CD4-positive, CD25-positive, alpha-beta regulatory T cell (primary cell): ENCODE measurements at regions not wholly inside any gene's neighbourhood (a gene's known extent, or its start where the extent isn't known, plus 50 kb on each side); places are given as distances from the start of the nearest gene placed in this dataset.

Source experiments
- ATAC-seq, 2 donors: fragments of 150-1000 bp; cut with Tn5 transposase; one replicate each; pipeline ENCODE4 v1.10.0; 2021; ENCODE audit warnings: low read depth in 2 of 2, moderate number of reproducible peaks in 2 of 2, moderate library complexity in 1 of 2
- DNase-seq, 3 donors: peaks; one replicate each; pipeline versions ENCODE4 v3.0.0 to v3.0.0-alpha.2; 2012 to 2022; ENCODE audit warnings: mixed read lengths in 1 of 3
- H3K27ac ChIP-seq: one replicate; pipeline ENCODE4 v1.7.0; 2013; ENCODE audit warnings: mild to moderate bottlenecking, low read length; ENCODE audit not compliant: insufficient read depth, poor library complexity, severe bottlenecking
- H3K27me3 ChIP-seq: one replicate; pipeline ENCODE4 v1.7.0; 2013; ENCODE audit warnings: low read length; ENCODE audit not compliant: control insufficient read depth, insufficient read depth
- H3K36me3 ChIP-seq: one replicate; pipeline ENCODE4 v1.7.0; 2013; ENCODE audit warnings: mild to moderate bottlenecking, low read length, moderate library complexity; ENCODE audit not compliant: control insufficient read depth, insufficient read depth
- H3K4me1 ChIP-seq: 2 replicates; pipeline ENCODE4 v1.7.0; 2013; ENCODE audit warnings: mild to moderate bottlenecking, low read length; ENCODE audit not compliant: insufficient read depth, control insufficient read depth, poor library complexity, severe bottlenecking
- H3K4me3 ChIP-seq: one replicate; pipeline ENCODE4 v1.7.0; 2013; ENCODE audit warnings: low read depth, mild to moderate bottlenecking, low read length, moderate library complexity
- H3K9me3 ChIP-seq, 2 experiments: 1 replicate in 1 of 2; 2 replicates in 1 of 2; pipeline ENCODE4 v1.7.0; 2013; ENCODE audit warnings: low read length in 2 of 2, mild to moderate bottlenecking in 1 of 2, moderate library complexity in 1 of 2; ENCODE audit not compliant: control insufficient read depth in 2 of 2
- H3K27ac Mint-ChIP-seq, 3 donors: one replicate each; pipeline ENCODE4 v1.8.0; 2020 to 2022; ENCODE audit warnings: mild to moderate bottlenecking in 3 of 3, mixed read lengths in 3 of 3, moderate library complexity in 2 of 3
- H3K27me3 Mint-ChIP-seq: one replicate; pipeline ENCODE4 v1.8.0; 2022; ENCODE audit warnings: mild to moderate bottlenecking, mixed read lengths
- H3K36me3 Mint-ChIP-seq: one replicate; pipeline ENCODE4 v1.8.0; 2020; ENCODE audit warnings: mixed read lengths
- H3K4me1 Mint-ChIP-seq, 4 donors: one replicate each; pipeline ENCODE4 v1.8.0; 2020 to 2022; ENCODE audit warnings: mixed read lengths in 4 of 4, mild to moderate bottlenecking in 1 of 4
- H3K4me3 Mint-ChIP-seq, 4 donors: one replicate each; pipeline ENCODE4 v1.8.0; 2020 to 2022; ENCODE audit warnings: mild to moderate bottlenecking in 4 of 4, mixed read lengths in 4 of 4, moderate library complexity in 3 of 4
- H3K9me3 Mint-ChIP-seq, 7 donors: one replicate each; pipeline ENCODE4 v1.8.0; 2020 to 2022; ENCODE audit warnings: mixed read lengths in 7 of 7, mild to moderate bottlenecking in 3 of 7, moderate library complexity in 2 of 7

DNA sequence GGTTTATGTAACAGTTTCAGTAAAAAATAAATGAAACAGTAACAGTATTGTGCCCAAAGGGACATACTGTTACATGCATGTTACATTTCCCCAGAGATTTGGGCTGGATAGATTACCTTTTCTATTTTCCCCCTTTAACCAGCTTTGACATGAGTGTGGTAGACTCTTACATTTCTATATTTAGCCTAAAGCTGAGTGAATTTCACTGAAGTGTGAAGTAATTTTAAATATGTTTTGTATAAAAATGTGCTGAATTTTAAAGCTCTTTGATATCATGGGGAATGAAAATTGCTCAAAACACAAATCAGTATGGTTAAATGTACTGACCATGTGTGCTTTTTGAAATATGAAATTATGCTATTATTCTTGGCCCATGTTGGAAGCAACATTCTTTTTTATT is 122.3 kb upstream of the CDH10 start:
- Mint-ChIP-seq H3K4me3 (no peak overlapping the region), H3K4me1 (no peaks in the 10 kb centered on the region), H3K9me3 (peaks cover 2 to 20% (median 9%) of the 10 kb centered on the region in 7 donors), H3K27me3 (no peaks in the 10 kb centered on the region), H3K27ac (no peak overlapping the region), H3K36me3 (no peaks in the 10 kb centered on the region)
- no peak for DNase-seq
- no peaks in the 10 kb centered on the region for H3K27me3 ChIP-seq
- H3K4me3 ChIP-seq: no peak overlapping the region
- no peaks in the 10 kb centered on the region for H3K4me1 ChIP-seq
- ATAC-seq: no peak
- no peak overlapping the region for H3K27ac ChIP-seq
- H3K9me3 ChIP-seq: peaks cover under 1 to 21% of the 10 kb centered on the region in 2 experiments
- H3K36me3 ChIP-seq: no peaks in the 10 kb centered on the region

DNA sequence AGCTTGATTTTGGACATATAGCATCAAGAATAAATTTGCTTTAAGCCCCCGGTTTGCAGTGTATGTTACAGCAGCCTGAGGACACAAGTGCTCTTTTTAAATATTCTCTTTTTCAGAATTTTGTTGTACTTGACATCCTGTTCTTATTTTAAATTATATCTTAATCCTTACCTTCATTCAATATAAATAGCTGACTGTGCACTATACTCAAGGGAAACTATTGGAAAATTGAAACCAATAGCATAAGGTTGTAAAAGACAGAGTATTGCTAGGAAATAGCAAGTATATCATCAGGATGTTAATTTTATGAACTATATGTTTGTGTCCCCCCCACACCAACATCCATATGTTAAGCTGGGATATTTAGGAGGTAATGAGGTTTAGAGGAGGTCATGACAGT is 120.4 kb upstream of the CDH10 start:
- Mint-ChIP-seq H3K4me3 (no peak overlapping the region), H3K27ac (no peak overlapping the region), H3K27me3 (no peaks in the 10 kb centered on the region), H3K9me3 (peaks cover 3 to 28% (median 9%) of the 10 kb centered on the region in 7 donors), H3K36me3 (no peaks in the 10 kb centered on the region), H3K4me1 (no peaks in the 10 kb centered on the region)
- Histone ChIP-seq H3K36me3 (no peaks in the 10 kb centered on the region), H3K27me3 (no peaks in the 10 kb centered on the region), H3K9me3 (peaks cover 0 to 19% of the 10 kb centered on the region in 2 experiments), H3K27ac (no peak overlapping the region), H3K4me1 (no peaks in the 10 kb centered on the region), H3K4me3 (no peak overlapping the region)
- ATAC-seq (no peak), DNase-seq (no peak)

DNA sequence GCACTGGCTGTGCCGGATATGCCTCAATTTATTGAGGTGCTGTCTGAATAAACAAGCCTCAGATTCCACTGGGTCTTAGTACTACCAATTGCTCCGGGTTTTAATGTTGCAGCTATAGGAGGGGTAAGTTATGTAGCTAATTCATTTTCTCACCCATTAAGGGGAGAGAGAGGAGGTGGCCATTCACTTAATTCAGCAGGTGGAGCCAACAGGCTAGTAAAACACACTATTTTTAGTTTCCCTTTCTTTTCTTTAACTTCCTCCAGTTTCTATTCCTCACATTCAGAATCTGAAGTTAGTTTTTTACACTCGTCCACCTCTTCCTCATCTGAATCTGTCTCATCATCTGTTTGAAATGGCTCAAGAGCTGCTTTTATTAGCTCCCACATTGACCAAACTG is 105.6 kb upstream of the CDH10 start:
- H3K27ac Mint-ChIP-seq: no peak overlapping the region
- H3K4me3 Mint-ChIP-seq: no peak overlapping the region
- no peaks in the 10 kb centered on the region for H3K36me3 Mint-ChIP-seq
- no peaks in the 10 kb centered on the region for H3K27me3 Mint-ChIP-seq
- no peak for ATAC-seq
- no peaks in the 10 kb centered on the region for H3K4me1 Mint-ChIP-seq
- Histone ChIP-seq H3K9me3 (peaks cover 3 to 4% of the 10 kb centered on the region in 2 experiments), H3K27me3 (no peaks in the 10 kb centered on the region), H3K4me3 (no peak overlapping the region), H3K4me1 (no peaks in the 10 kb centered on the region), H3K36me3 (no peaks in the 10 kb centered on the region), H3K27ac (no peak overlapping the region)
- no peak for DNase-seq
- H3K9me3 Mint-ChIP-seq: peaks cover 3 to 41% (median 10%) of the 10 kb centered on the region in 7 donors

DNA sequence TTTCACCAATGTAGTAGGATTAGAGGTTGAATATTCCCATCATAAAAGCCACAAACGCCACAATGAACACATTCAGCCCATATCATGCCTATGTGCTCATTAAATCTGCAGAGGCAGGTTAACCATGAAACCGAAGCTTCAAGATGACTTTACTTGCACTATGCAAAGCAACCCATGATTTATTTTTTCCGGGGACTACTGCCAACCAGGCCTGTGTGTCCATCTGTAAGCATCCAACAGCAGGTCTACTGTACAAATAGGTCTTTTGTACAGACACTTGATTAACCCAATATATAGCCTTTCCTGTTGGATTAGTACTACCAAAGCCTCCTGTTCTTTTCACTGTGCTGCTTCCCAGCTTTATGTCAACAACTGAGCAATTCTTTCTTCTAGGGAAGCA is 104.9 kb upstream of the CDH10 start:
- Histone ChIP-seq H3K4me1 (no peaks in the 10 kb centered on the region), H3K36me3 (no peaks in the 10 kb centered on the region), H3K27me3 (no peaks in the 10 kb centered on the region), H3K27ac (no peak overlapping the region), H3K9me3 (peaks cover 3 to 4% of the 10 kb centered on the region in 2 experiments), H3K4me3 (no peak overlapping the region)
- no peak overlapping the region for H3K27ac Mint-ChIP-seq
- no peaks in the 10 kb centered on the region for H3K4me1 Mint-ChIP-seq
- DNase-seq (no peak), ATAC-seq (no peak)
- H3K27me3 Mint-ChIP-seq: no peaks in the 10 kb centered on the region
- no peak overlapping the region for H3K4me3 Mint-ChIP-seq
- H3K36me3 Mint-ChIP-seq: no peaks in the 10 kb centered on the region
- H3K9me3 Mint-ChIP-seq: peaks cover 5 to 36% (median 11%) of the 10 kb centered on the region in 7 donors

DNA sequence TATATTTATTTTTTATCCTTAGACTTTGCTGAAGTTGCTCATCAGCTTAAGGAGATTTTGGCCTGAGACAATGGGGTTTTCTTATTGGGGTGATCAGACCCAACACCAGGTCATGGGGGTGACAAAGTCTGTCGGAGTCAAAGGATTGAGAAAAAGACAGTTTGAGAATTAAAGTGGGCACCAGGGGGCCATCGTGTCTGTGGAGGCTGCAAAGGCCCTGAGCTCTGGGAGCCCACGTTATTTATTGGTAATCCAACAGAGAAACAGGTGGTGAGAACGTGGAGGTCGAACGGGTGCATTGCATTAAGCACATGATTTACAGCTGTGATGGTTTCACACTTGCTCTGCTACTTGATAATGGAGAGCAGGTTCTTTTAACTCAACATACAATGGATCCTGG is 102.5 kb upstream of the CDH10 start:
- peaks cover 3 to 29% (median 17%) of the 10 kb centered on the region in 7 donors for H3K9me3 Mint-ChIP-seq
- Histone ChIP-seq H3K27me3 (no peaks in the 10 kb centered on the region), H3K27ac (no peak overlapping the region), H3K4me3 (no peak overlapping the region), H3K36me3 (no peaks in the 10 kb centered on the region), H3K4me1 (no peaks in the 10 kb centered on the region), H3K9me3 (peaks cover 3 to 4% of the 10 kb centered on the region in 2 experiments)
- no peak for DNase-seq
- no peaks in the 10 kb centered on the region for H3K36me3 Mint-ChIP-seq
- H3K4me1 Mint-ChIP-seq: no peaks in the 10 kb centered on the region
- H3K4me3 Mint-ChIP-seq: no peak overlapping the region
- no peaks in the 10 kb centered on the region for H3K27me3 Mint-ChIP-seq
- no peak overlapping the region for H3K27ac Mint-ChIP-seq
- ATAC-seq: no peak

DNA sequence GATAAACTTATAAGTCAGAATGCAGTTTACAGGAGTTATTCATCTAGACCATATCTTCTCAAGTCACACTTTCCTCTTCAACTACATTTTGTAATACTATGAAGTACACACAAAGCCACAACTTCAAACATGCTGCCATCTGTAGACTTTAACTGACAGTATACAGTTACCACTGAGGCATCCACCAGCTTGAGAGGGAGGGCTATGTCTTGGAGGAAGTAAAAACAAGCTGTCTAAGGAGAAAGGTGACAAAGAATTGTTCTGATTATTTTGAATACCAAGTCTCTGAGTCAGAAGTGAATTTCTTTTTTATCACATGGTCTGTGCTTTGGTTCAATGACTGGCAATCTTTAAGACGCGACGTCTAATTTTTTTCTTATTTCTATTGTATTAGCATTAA is 97.6 kb upstream of the CDH10 start:
- Mint-ChIP-seq H3K27me3 (no peaks in the 10 kb centered on the region), H3K4me3 (no peak overlapping the region), H3K27ac (no peak overlapping the region), H3K4me1 (no peaks in the 10 kb centered on the region), H3K36me3 (no peaks in the 10 kb centered on the region), H3K9me3 (peaks cover 3 to 36% (median 13%) of the 10 kb centered on the region in 7 donors)
- DNase-seq (no peak), ATAC-seq (no peak)
- Histone ChIP-seq H3K4me1 (no peaks in the 10 kb centered on the region), H3K36me3 (no peaks in the 10 kb centered on the region), H3K27ac (no peak overlapping the region), H3K4me3 (no peak overlapping the region), H3K9me3 (peaks cover 0 to 3% of the 10 kb centered on the region in 2 experiments), H3K27me3 (no peaks in the 10 kb centered on the region)

DNA sequence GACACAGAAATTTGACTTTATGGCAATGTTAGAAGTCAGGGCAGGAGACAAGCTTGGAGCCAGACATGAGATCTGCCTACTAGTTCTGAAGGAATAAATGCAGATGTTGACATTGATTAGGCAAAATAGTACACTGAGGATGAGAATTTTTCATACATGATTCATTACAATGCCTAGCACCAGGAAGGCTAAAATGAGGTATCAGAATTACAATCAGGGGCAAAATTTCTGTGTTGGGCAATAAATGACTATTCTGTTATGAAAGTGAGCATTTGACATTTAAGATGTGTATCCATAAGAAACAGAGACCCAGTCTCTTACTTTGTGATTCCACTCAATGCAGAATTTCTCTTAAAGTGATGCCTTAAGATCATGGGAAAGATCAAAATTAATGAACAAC is 92.4 kb upstream of the CDH10 start:
- Mint-ChIP-seq H3K27me3 (no peaks in the 10 kb centered on the region), H3K4me3 (no peak overlapping the region), H3K36me3 (no peaks in the 10 kb centered on the region), H3K27ac (no peak overlapping the region), H3K4me1 (no peaks in the 10 kb centered on the region), H3K9me3 (peaks cover 2 to 43% (median 11%) of the 10 kb centered on the region in 7 donors)
- Histone ChIP-seq H3K27me3 (no peaks in the 10 kb centered on the region), H3K9me3 (peaks cover 3 to 5% of the 10 kb centered on the region in 2 experiments), H3K27ac (no peak overlapping the region), H3K4me1 (no peaks in the 10 kb centered on the region), H3K36me3 (no peaks in the 10 kb centered on the region), H3K4me3 (no peak overlapping the region)
- DNase-seq (no peak), ATAC-seq (no peak)

DNA sequence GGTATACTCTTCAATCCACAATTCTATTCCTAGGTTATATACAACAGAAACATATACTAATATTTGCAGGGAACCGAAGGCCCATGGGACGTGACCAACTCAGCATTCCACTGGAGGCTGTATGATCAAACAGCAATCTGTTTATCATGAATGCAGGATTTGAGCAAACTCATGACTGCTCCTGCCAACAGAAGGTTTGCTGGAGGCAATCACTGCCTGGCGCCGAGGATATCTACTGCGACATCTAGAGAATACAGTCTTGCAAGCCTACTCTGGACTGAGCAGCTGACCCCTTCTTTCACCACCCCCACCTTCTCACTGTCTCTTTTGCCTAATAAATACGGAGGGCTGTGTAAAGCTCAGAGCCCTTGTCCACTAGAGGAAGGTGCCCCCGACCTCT is 90.5 kb upstream of the CDH10 start:
- Histone ChIP-seq H3K27ac (no peak overlapping the region), H3K9me3 (peaks cover 5% of the 10 kb centered on the region in 2 experiments), H3K27me3 (no peaks in the 10 kb centered on the region), H3K4me3 (no peak overlapping the region), H3K36me3 (no peaks in the 10 kb centered on the region), H3K4me1 (no peaks in the 10 kb centered on the region)
- H3K4me1 Mint-ChIP-seq: no peaks in the 10 kb centered on the region
- ATAC-seq: no peak
- H3K4me3 Mint-ChIP-seq: no peak overlapping the region
- no peak overlapping the region for H3K27ac Mint-ChIP-seq
- DNase-seq: no peak
- no peaks in the 10 kb centered on the region for H3K36me3 Mint-ChIP-seq
- H3K9me3 Mint-ChIP-seq: peaks cover 3 to 32% (median 6%) of the 10 kb centered on the region in 7 donors
- H3K27me3 Mint-ChIP-seq: no peaks in the 10 kb centered on the region
